ENCODE measurements at regions not wholly inside any gene's neighbourhood (a gene's known extent, or its start where the extent isn't known, plus 50 kb on each side); places are given as distances from the start of the nearest gene placed in this dataset.

GRCh38 chr17:53017227-53017626 is 805.5 kb upstream of the KIF2B start:
- TF ChIP-seq CTCF (optimal IDR thresholded peaks at IDR 0.05 in 1 of 3, IDR thresholded peaks at IDR 0.05 in 1 of 3, conservative IDR thresholded peaks at IDR 0.05 in 1 of 3; ENCODE audit: extremely low read depth in 1 of 3, insufficient read depth in 2 of 3, low read length in 3 of 3) (no peak), EZH2 (IDR thresholded peaks at IDR 0.05; ENCODE audit: low read length) (no peak)
